Adrenal gland (tissue), 5 donors: ENCODE measurements at regions not wholly inside any gene's neighbourhood (a gene's known extent, or its start where the extent isn't known, plus 50 kb on each side); places are given as distances from the start of the nearest gene placed in this dataset.

ENCODE experiments used
- POLR2A ChIP-seq, 2 donors: fragments of 450-650 bp; IDR thresholded peaks; one replicate each; pipeline ENCODE4 v1.6.1; 2017; ENCODE audit warnings: antibody characterized with exemption in 2 of 2, mild to moderate bottlenecking in 2 of 2, moderate library complexity in 1 of 2
- TF ChIP-seq, protein P1 (sequence below), 6 experiments: fragments of 450-650 bp in 4 of 6; fragments of 200-600 bp in 2 of 6; sonication (generic) in 1 of 6; IDR thresholded peaks; 1 replicate in 5 of 6; 2 replicates in 1 of 6; pipeline versions ENCODE4 v1.5.1 to v1.8.0; 2016 to 2021; ENCODE audit warnings: antibody characterized with exemption in 6 of 6, mild to moderate bottlenecking in 2 of 6, moderate library complexity in 1 of 6
- donor health status: DM: no; HTN: no; CAD: no.

DNA sequence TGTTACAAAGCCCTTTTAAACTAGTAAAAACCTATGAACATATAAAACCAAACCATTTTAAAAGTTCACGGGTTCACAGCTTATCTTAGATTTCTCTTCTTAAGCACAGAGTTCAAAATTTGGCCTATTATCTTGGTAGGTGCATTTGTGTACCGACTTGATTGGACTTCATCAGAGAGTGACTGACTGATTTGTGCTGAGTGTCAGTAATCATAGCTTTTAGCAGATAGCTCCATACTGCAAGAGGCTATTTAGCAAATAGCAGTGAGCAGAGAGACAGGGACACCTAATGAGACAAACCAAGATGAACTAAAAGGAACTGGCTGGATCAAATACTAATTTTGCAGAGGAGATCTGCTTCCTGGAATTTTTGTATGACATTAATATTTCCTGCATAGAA is 274.5 kb downstream of the PRR16 start:
- TF ChIP-seq, protein P1, sequence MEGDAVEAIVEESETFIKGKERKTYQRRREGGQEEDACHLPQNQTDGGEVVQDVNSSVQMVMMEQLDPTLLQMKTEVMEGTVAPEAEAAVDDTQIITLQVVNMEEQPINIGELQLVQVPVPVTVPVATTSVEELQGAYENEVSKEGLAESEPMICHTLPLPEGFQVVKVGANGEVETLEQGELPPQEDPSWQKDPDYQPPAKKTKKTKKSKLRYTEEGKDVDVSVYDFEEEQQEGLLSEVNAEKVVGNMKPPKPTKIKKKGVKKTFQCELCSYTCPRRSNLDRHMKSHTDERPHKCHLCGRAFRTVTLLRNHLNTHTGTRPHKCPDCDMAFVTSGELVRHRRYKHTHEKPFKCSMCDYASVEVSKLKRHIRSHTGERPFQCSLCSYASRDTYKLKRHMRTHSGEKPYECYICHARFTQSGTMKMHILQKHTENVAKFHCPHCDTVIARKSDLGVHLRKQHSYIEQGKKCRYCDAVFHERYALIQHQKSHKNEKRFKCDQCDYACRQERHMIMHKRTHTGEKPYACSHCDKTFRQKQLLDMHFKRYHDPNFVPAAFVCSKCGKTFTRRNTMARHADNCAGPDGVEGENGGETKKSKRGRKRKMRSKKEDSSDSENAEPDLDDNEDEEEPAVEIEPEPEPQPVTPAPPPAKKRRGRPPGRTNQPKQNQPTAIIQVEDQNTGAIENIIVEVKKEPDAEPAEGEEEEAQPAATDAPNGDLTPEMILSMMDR (IDR thresholded peaks at IDR 0.05), result no peak
- TF ChIP-seq POLR2A (IDR thresholded peaks at IDR 0.05), result no peak
